ENCODE measurements at regions not wholly inside any gene's neighbourhood (a gene's known extent, or its start where the extent isn't known, plus 50 kb on each side); places are given as distances from the start of the nearest gene placed in this dataset.

DNA sequence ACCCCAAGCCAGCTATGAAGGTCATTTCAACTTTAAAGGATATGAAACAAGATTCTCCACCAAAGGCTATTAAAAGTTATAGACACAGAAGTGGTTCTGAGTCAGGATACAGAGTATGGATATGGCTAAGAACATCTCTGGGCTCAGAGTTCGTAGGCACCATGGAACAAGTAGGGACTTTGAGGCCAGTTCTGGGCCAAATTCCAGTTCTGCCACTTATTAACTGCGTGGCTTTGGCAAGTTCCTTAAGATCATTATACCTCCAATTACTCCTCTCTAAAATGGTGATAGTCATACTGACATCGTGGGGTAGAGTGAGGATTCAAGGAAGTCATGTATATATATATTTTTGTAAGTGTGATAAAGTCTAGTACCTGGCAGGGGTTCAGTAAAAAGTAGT, 105.8 kb upstream of the NFE2L3 start:
- no peak for DNase-seq

DNA sequence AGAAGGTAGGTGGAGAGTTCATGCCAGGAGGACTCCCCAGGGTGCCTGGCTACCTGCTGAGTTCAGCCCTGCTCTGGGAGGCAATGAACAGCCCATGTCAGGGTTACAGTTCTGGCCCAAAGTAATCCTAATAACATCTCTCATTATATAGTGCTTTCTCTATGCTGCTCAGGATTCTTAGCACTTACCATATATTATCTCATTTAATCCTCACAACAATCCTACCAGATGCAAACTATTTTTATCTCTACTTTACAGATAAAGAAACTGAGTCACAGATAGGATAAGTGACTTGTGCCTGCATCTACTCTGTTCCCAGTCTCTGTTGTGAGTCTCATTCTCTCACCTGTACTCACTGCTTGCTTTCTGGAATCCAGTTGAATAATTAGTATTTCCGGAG, 105.1 kb upstream of the NFE2L3 start:
- DNase-seq, result no peak

DNA sequence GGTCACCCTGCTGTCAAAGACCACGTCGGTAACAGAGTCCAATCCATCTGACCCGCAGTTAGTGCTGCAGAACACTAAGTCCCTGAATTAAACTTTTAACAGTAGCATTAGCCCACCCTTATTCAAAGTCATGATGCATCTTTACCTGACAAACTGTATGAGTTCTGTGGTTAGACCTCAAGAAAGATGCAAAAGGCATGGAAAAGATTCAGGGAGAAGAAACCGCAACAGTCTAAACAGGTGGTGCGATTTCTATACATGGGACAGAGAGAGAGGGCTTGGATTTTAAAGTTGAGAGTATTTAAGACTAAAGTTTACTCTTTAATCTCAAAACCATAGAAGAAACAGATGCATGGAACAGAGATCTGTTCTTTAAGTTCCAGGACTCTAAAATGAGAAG, 103.3 kb upstream of the NFE2L3 start:
- no peak for DNase-seq

GRCh38 chr7:26049081-26049480, 102.9 kb upstream of the NFE2L3 start:
- DNase-seq, result no peak

GRCh38 chr7:26051021-26051420, 101.0 kb upstream of the NFE2L3 start:
- no peak for DNase-seq

GRCh38 chr7:26052706-26053105, 99.3 kb upstream of the NFE2L3 start:
- no peak for DNase-seq

GRCh38 chr7:26054386-26054785, 97.6 kb upstream of the NFE2L3 start:
- DNase-seq, result no peak

DNA sequence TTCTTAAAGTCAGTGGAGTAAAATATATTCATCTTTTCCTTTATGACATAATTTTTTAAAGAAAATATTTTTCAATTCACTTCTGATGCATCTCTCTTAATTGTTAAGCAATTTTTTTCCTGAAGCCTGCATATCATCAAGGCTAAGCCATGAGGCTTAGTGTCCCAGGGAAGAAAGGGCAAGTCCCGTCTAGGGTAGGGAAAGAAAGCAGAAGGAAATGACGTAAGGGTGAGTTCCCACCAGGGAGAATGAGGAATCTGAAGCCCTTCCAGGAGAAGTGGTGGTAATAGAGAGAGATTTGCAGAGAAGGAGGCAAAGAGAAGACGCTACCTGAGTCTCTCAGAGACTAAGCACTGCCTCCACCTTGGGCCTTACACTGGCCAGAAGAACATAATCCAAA, 96.8 kb upstream of the NFE2L3 start:
- no peak for DNase-seq

DNA sequence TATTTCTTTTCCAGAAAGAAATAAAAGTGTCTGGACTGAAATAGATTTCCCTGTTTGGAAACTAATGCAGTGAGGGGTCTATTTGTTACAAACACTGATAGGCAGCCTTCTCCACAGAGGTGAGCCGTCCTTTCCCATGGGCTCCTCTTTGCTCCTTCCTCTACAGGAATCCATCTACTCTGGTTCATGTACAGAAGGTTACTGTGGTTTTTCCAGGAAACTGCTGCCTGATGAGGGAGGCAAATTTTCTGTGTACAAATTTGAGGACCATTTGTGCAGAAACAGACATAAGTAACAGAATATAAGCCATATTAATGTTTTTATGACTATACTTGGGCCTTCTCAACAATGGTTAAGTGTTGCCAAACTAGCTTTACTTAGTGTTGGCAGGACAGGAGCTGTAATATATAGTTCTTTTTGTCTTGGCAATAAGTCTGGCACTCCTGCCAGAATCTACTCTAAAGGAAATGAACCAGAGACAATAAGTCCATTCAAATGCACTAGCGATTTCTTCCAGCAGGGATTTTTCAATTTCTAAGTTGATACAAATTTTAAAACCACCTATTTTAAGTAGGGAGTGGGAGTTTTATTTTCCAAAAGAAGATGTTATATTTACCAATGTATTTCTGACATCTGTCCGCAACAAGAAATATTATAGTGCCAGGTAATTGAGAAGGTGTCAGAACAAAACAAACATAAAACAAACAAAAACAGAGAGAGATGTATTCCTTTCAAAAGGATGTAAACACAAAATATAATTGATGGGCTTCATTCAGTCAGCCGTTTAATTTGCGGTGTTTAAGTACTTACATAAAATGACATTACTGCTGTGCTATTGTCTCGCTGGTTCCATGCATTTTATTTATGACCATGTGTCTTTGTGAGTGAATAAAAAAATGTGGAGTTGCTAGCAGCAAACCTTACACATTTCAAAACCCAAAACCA, 91.0 kb upstream of the NFE2L3 start:
- DNase-seq, result no peak

GRCh38 chr7:26061678-26062603, 90.1 kb upstream of the NFE2L3 start:
- peak; percentile 73 for DNase-seq

DNA sequence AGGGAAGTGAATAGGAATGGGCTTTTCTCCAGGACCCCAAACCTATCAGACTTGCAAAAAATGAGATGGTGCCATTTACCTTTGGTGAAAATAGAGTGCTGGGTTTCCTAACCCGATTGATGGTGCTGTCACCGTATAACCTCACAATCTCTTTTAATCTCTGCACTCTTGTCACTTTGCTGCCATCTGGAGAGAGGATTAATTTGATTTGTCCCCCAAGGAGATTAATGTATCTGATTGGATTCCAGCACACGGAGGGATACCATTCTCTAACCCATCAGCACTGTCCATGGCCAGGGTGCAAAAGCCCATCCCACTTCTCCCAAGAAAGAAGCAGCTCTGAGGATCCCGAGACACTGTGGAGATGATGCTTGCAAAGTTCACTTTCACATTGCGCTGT, 86.3 kb upstream of the NFE2L3 start:
- no peak for DNase-seq

DNA sequence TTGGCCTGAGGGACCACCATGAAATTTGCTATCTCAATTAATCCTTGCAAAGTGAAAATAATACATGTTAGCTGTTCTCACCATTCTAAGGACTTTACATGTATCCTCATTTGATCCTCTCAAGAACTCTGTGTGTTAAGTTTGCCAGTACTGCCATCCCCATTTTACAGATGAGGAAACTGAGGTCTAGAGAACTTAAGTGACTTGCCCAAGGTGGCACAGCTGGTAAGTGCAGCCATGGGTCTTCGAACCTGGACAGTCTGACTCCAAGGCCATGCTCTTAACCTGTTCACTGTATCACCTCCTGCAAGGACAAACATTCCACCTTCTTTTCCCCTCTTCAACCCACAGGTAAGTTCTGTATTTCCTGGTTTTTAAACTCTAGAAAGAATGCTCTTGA, 85.3 kb upstream of the NFE2L3 start:
- no peak for DNase-seq

GRCh38 chr7:26070290-26070689, 81.7 kb upstream of the NFE2L3 start:
- no peak for DNase-seq

DNA sequence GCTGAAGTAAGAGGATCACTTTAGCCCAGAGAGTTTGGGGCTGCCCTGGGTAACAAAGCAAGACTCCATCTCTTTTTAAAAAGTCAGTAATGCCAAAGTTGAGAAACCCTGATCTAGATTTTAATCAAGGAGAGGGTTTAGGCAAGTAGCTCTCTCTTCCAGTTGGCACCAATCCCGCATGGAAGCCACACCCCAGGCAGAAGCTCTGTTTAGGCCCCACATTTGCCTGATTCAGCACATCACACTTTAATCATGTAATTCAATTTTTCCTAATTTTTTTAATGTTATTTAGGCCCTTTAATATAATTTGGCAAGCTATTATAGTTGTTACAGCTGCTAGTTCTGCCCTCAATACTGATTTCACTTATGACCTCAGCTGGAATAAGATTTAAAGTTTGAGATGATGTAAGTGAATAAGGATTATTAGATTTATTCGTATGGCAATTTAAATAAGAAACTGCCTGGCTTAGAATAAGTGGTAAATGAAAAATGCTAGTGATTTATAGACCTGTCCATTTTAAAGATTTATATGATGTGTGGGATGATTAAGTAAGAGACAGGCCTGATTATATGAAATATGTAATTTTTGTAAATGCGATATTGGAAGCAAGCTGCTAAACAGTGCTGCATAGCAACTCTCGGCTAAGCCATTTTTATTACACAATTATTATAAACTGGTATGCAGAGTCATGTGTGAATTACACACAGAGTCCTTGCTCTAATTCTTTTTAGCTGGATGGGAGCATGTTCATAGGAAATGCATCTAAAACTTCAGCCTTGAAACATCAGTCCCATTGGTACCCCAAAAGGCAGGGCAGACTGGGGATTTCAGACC, 80.2 kb upstream of the NFE2L3 start:
- no peak for DNase-seq

- DNase-seq, result no peak
Measured at GRCh38 chr7:26073041-26073440, 79.0 kb upstream of the NFE2L3 start.

DNA sequence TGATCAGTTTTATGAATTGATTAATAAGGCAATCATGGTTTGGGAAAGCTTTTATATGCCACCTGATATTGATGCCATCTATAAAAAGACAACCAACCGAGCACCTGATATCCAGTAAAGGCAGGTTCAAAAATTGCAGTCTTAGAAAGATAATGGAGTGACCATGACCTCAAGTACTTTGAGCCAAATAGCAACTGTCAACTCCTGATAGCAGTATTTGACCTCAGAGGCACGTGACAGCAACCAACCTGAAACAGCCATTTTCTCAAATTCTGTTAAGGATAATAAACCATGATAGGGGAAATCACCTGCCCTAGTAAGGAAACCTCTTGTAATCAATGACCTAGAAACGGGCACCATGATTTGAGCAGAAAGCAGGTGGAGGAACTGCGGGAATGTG, 77.1 kb upstream of the NFE2L3 start:
- DNase-seq, result no peak

DNA sequence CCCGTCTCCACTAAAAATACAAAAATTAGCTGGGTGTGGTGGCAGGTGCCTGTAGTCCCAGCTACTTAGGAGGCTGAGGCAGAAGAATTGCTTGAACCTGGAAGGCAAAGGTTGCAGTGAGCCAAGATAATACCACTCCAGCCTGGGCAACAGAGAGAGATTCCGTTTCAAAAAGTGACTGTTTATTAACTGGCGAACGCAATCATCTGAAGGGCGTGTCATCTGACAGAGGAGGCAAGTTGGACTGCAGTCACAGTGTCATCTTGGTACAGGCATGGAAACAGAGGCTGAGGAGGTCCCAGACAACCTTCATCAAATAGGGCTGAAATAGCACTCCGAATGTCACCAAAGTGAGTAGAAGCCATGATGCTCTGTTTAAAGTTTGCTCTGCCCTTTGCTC, 75.3 kb upstream of the NFE2L3 start:
- DNase-seq, result no peak

- peak; percentile 78 for DNase-seq
Measured at GRCh38 chr7:26078437-26079336, 73.3 kb upstream of the NFE2L3 start.

- DNase-seq, result no peak
Measured at GRCh38 chr7:26081638-26082037, 70.4 kb upstream of the NFE2L3 start.

GRCh38 chr7:26083113-26083512, 68.9 kb upstream of the NFE2L3 start:
- DNase-seq, result peak; percentile 43

GRCh38 chr7:26084418-26084817, 67.6 kb upstream of the NFE2L3 start:
- no peak for DNase-seq

Data from left kidney (tissue), 1 donor.